ENCODE measurements at regions not wholly inside any gene's neighbourhood (a gene's known extent, or its start where the extent isn't known, plus 50 kb on each side); places are given as distances from the start of the nearest gene placed in this dataset.

DNA sequence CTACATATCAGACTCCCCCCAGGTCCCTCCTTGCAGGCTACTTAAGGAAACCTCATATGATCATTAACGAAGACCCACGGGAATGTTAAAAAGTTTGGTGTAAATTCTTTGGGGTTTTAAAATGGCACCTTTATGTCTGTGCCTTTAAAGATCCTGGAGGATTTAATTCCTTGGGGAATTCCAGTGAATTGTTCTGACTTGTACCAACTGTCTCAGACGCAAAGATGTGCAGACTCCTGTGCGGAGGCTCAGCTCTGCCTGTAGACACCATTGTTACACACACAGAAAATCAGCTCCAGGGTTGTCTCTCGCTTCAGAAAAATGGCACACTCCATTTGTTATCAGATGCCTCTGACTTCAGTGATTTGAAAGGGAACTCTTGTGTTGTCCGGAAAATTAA, 414.4 kb upstream of the CFAP20DC start:
- Histone ChIP-seq H3K27ac (ENCODE audit: low read depth, low read length, poor library complexity, severe bottlenecking) (no peak overlapping the region), H3K27me3 (replicated peaks; ENCODE audit: insufficient read depth, low read depth, low read length, poor library complexity) (no peaks in the 10 kb centered on the region), H3K4me3 (ENCODE audit: low read depth, low read length, poor library complexity, severe bottlenecking) (no peak overlapping the region), H3K4me1 (ENCODE audit: insufficient read depth, low read length, poor library complexity, severe bottlenecking) (no peaks in the 10 kb centered on the region), H3K9me3 (ENCODE audit: low read depth, low read length, poor library complexity, severe bottlenecking) (no peaks in the 10 kb centered on the region), H3K36me3 (ENCODE audit: insufficient read depth, low read length, poor library complexity, severe bottlenecking) (no peaks in the 10 kb centered on the region)
- intact Hi-C loops (cut with micrococcal nuclease; ENCODE audit: unreplicated experiment): no loop called here
- ChIA-PET CTCF (no interaction called here), POLR2A (ENCODE audit: low non-redundant PET) (no interaction called here)
- TF ChIP-seq, protein P1, sequence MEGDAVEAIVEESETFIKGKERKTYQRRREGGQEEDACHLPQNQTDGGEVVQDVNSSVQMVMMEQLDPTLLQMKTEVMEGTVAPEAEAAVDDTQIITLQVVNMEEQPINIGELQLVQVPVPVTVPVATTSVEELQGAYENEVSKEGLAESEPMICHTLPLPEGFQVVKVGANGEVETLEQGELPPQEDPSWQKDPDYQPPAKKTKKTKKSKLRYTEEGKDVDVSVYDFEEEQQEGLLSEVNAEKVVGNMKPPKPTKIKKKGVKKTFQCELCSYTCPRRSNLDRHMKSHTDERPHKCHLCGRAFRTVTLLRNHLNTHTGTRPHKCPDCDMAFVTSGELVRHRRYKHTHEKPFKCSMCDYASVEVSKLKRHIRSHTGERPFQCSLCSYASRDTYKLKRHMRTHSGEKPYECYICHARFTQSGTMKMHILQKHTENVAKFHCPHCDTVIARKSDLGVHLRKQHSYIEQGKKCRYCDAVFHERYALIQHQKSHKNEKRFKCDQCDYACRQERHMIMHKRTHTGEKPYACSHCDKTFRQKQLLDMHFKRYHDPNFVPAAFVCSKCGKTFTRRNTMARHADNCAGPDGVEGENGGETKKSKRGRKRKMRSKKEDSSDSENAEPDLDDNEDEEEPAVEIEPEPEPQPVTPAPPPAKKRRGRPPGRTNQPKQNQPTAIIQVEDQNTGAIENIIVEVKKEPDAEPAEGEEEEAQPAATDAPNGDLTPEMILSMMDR (conservative IDR thresholded peaks at IDR 0.05; ENCODE audit: low read depth, low read length): no peak
- no peak for TF ChIP-seq EZH2 (IDR thresholded peaks at IDR 0.05; ENCODE audit: borderline replicate concordance, low read depth, low read length, poor library complexity, severe bottlenecking)
- no peak for DNase-seq (ENCODE audit: low spot score)
- BruUV-seq (replicated peaks): no TSS peak

DNA sequence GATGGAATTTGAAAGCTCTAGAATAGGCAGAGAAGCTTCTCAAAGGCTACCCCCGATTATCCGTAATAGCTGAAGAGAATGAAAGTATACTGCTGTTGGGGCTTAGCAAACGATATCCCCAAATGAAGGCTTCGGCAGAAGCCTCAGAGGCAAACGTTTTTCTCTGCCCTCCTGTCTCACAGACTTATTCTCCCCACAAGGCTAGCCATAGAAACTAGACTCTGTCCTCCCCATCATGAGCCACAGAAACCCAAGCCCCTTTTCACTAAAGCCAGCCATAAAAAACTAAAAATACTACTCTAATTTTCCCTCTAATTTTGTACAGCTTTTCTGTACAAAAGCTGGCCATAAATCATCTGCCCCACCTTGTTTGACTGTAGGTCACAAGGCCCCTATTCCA, 413.4 kb upstream of the CFAP20DC start:
- Histone ChIP-seq H3K4me1 (ENCODE audit: insufficient read depth, low read length, poor library complexity, severe bottlenecking) (no peaks in the 10 kb centered on the region), H3K4me3 (ENCODE audit: low read depth, low read length, poor library complexity, severe bottlenecking) (no peak overlapping the region), H3K27ac (ENCODE audit: low read depth, low read length, poor library complexity, severe bottlenecking) (no peak overlapping the region), H3K27me3 (replicated peaks; ENCODE audit: insufficient read depth, low read depth, low read length, poor library complexity) (no peaks in the 10 kb centered on the region), H3K9me3 (ENCODE audit: low read depth, low read length, poor library complexity, severe bottlenecking) (no peaks in the 10 kb centered on the region), H3K36me3 (ENCODE audit: insufficient read depth, low read length, poor library complexity, severe bottlenecking) (no peaks in the 10 kb centered on the region)
- no TSS peak for BruUV-seq (replicated peaks)
- TF ChIP-seq, protein P1 (conservative IDR thresholded peaks at IDR 0.05; ENCODE audit: low read depth, low read length): no peak
- TF ChIP-seq EZH2 (IDR thresholded peaks at IDR 0.05; ENCODE audit: borderline replicate concordance, low read depth, low read length, poor library complexity, severe bottlenecking): no peak
- ChIA-PET CTCF (no interaction called here), POLR2A (ENCODE audit: low non-redundant PET) (no interaction called here)
- DNase-seq (ENCODE audit: low spot score): no peak
- intact Hi-C loops (cut with micrococcal nuclease; ENCODE audit: unreplicated experiment): no loop called here

DNA sequence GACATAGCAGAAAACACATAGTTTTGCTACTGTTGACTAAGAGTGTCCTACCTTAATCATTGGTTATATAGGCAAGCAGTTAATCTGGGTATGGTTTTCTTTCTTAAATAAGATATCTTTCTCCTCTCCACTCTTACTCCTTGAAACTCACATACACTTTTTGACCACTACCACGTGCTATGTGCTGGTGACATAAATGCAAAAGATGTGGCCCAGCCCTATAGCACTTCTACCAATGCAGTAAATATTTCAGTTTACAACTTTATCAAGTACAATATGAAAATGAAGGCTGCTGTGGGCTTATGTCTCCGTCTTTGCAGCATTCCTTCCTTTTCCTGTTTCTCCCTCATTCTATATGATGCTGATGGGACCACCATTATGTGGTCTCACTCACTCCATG, 410.2 kb upstream of the CFAP20DC start:
- H3K27ac ChIP-seq (ENCODE audit: low read depth, low read length, poor library complexity, severe bottlenecking): no peak overlapping the region
- H3K36me3 ChIP-seq (ENCODE audit: insufficient read depth, low read length, poor library complexity, severe bottlenecking): no peaks in the 10 kb centered on the region
- no peaks in the 10 kb centered on the region for H3K27me3 ChIP-seq (replicated peaks; ENCODE audit: insufficient read depth, low read depth, low read length, poor library complexity)
- ChIA-PET POLR2A (ENCODE audit: low non-redundant PET) (no interaction called here), CTCF (no interaction called here)
- no peak for DNase-seq (ENCODE audit: low spot score)
- no TSS peak for BruUV-seq (replicated peaks)
- no peak overlapping the region for H3K4me3 ChIP-seq (ENCODE audit: low read depth, low read length, poor library complexity, severe bottlenecking)
- no peaks in the 10 kb centered on the region for H3K9me3 ChIP-seq (ENCODE audit: low read depth, low read length, poor library complexity, severe bottlenecking)
- intact Hi-C loops (cut with micrococcal nuclease; ENCODE audit: unreplicated experiment): no loop called here
- no peak for TF ChIP-seq EZH2 (IDR thresholded peaks at IDR 0.05; ENCODE audit: borderline replicate concordance, low read depth, low read length, poor library complexity, severe bottlenecking)
- TF ChIP-seq, protein P1 (conservative IDR thresholded peaks at IDR 0.05; ENCODE audit: low read depth, low read length): no peak
- H3K4me1 ChIP-seq (ENCODE audit: insufficient read depth, low read length, poor library complexity, severe bottlenecking): no peaks in the 10 kb centered on the region
